ENCODE measurements at regions not wholly inside any gene's neighbourhood (a gene's known extent, or its start where the extent isn't known, plus 50 kb on each side); places are given as distances from the start of the nearest gene placed in this dataset.

DNA sequence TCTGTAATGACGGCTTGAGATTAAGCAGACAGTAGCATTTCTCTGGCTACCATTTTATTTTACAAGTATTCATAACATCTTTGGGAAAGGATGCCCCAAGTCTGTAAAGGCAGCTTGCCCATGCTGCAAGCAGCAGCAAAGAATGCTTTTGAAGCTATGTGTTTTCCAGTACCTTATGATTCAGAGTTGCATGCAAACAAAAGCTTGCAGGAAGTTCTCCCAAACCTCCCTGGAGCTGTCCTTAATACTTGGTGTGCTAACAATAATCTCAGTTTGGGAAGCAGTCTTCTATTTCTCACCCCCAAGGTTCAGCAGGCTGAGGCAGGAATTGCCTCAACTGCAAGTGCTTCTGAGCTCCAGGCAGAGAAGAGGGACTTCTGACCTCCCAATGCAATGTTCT lies 60.8 kb downstream of the CCNA1 start:
- DNase-seq = no peak

- DNase-seq = no peak
Observed at GRCh38 chr13:36495431-36495830, 63.1 kb downstream of the CCNA1 start.

DNA sequence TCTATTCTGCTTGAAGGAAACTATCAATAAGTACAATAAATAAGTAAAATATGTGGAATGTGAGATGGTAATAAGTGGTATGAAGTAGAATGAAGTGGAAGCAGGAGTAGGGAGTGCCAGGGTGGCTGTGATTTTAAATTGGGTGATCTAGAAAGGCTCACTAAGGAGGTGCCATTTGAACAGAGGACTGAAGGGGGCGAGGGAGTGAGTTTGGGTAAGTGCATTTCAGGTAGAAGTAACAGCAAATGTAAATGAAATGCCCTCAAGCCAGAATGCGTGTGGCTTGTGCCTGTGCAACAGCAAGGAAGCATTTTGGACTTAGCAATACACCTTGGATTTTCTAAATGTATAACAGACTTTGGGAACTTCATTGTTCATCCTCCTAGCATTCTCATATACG lies 77.1 kb downstream of the CCNA1 start:
- DNase-seq = no peak

DNA sequence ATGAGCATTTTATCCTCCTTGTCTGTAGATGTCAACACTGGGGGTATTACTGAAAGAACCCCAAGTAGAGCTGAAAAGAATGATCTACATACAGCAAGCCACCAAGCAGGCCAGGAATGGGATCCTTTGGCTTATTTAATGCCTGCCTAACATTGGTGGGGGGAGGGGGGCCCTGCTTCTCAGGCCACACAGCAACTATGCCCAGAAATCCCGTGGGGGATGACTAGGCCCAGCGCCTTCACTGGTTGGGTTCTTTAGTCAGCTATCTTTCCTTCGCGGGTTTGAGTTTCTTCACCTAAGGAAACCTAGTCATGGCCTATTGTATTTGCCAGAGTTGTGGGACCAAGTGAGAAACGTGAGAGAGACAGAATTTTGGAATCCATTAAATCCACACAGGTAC lies 80.5 kb downstream of the CCNA1 start:
- DNase-seq = no peak

GRCh38 chr13:36513266-36513665 lies 81.0 kb downstream of the CCNA1 start:
- DNase-seq = no peak

GRCh38 chr13:36515466-36515865 lies 83.2 kb downstream of the CCNA1 start:
- DNase-seq = no peak

DNA sequence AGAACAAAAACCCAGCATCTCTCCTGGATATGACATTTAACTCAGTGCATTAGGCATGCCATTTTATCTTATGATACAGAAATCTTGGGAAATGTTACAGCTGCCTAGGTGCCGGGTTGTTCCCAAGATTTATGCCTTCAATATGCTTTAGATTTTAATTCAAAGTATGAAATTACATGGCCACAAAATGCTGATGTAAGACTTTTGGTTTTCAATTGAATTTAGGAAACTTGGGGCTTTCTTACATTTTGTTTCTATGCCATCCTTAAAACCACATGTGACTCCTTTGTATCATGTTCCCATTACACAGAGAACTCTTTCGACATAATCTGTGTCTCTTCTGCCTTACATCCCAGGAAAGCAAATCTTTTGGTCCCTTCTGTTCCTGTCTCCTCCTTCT lies 83.9 kb downstream of the CCNA1 start:
- peak; percentile 3 for DNase-seq

DNA sequence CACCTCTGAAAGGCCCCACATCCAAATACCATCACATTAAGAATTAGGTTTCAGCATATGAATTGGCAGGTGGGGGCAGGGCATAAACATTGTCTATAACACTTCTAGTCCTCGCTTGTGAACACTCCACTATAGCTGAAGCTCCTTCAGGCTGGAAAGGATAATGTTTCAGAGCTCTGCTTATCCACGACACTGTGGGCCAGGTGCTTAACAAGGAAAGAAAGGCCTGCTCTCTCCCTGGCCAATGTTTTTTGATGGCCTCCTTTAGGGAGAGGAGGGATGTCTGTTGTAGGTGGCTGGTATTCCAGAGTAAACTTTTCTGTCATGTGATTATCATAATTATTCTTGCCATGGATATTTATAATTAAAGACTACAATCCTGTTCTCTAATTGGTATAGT lies 86.4 kb downstream of the CCNA1 start:
- DNase-seq = no peak

DNA sequence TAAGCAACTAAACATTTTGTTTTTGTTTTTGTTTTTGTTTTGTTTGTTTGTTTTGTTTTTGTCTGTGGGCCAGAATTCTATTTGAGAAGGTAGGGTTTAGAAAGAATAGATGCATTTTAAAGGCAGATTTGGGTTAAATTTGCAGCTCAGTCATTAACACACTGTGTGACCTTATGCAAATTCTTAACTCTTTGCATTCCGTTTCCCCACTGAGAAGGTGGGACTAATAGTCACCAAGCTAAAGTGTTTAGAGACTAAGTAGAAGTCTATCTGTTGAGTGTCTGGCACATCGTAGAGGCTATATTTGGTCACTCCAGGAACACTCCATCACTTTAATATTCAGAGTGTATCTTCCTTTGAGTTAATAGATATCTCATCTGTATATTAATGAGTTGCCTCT lies 87.1 kb downstream of the CCNA1 start:
- no peak for DNase-seq

GRCh38 chr13:36520111-36520510 lies 87.8 kb downstream of the CCNA1 start:
- no peak for DNase-seq

DNA sequence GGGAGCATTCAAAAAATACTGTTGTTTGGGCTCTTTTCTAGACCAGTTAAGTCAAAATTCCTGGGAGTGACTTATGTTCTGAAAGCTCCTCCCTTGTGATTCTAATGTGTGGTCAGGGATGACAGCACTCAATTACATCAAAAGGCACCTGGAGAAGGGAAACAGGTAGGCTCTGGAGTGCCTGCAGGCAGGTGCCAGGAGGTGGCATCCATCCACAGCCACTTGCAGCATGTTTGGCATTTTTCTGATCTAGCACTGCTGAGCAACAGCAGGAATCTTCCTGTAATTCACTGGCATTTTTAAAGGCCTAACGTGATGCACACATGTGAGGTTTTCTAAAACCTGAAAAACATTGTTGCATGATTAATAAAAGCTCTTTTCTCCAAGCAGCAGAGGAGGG lies 94.6 kb downstream of the CCNA1 start:
- DNase-seq = no peak

DNA sequence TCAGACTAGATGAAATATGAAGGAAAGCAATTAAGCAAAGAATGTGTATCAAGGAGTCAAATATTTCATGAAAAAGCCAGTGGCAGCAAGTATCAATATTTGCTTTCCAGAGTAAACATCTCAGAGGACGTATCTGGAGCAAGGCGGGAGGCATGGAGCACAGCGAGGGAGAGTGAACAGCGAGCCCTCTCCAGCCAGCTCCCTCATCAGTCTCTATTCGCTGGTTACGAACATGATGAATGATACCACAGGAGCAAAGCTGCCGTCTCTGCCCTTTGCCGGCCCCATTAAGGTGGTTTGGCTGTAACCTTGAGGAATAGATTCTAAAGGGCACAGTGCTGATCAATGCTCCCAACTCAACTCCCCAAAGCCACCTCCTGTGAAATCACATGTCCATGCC lies 95.8 kb downstream of the CCNA1 start:
- DNase-seq = no peak

- DNase-seq = no peak
Observed at GRCh38 chr13:36530050-36530789, 97.9 kb downstream of the CCNA1 start.

DNA sequence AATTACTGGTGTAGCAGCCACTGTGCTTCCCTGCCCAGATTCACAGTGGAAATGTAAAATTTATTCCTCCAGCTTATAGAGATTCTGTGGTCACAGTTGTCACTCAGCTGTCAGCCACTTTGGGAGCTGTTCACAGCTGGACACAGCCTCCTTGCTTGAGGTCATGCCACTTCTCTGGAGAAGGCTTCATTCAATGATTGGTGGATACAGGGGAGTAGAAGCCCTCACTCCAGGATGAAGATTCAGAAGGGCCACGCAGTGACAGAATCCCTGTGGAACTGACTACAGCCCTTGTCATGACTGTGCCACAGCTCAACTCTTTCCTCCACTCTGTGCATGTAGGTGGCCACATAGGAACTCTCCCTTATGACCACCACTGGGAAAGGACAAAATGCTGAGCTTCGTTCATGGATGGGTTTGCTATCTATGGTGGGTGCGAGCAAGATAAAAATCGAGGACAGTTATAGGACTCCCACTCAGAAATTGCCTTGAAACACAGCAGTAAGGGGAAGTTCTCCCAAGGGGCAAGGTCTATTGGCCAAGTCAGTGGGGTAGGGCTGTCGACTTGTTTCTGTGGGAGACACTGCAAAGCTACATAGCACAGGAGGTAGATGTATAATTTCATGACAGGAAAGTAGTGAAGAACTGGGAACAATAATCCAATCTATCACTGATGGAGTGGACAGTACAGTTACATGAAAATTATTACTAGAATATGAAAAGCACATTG lies 98.7 kb downstream of the CCNA1 start:
- no peak for DNase-seq

GRCh38 chr13:36531746-36532486 lies 99.6 kb downstream of the CCNA1 start:
- DNase-seq = no peak

- no peak for DNase-seq
Observed at GRCh38 chr13:36533806-36534205, 101.5 kb downstream of the CCNA1 start.

- no peak for DNase-seq
Observed at GRCh38 chr13:36536546-36536945, 104.3 kb downstream of the CCNA1 start.

GRCh38 chr13:36543671-36544070 lies 111.4 kb downstream of the CCNA1 start:
- DNase-seq = no peak

- DNase-seq = no peak
Observed at GRCh38 chr13:36548129-36548528, 115.8 kb downstream of the CCNA1 start.

- no peak for DNase-seq
Observed at GRCh38 chr13:36549126-36549702, 116.9 kb downstream of the CCNA1 start.

DNA sequence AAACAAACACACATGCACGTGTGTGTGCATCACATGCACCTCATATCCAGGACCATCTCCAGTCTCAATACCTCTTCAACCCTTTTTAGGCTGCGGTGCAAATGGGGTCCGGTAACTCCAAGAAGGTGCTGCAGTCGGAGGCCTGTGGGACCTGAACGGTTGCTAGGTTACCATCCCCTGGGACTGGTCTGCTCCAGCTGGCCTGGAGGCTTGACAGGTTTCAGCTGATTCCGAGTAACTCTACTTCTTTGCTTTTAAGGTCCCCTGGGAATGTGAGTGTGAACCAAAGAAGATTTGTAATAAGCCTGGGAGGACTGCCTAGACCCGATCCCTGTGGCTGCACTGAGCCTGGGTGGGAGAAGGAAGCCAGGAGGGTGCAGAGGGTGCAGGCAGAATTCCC lies 117.5 kb downstream of the CCNA1 start:
- no peak for DNase-seq

- DNase-seq = no peak
Observed at GRCh38 chr13:36550177-36550576, 117.9 kb downstream of the CCNA1 start.

DNA sequence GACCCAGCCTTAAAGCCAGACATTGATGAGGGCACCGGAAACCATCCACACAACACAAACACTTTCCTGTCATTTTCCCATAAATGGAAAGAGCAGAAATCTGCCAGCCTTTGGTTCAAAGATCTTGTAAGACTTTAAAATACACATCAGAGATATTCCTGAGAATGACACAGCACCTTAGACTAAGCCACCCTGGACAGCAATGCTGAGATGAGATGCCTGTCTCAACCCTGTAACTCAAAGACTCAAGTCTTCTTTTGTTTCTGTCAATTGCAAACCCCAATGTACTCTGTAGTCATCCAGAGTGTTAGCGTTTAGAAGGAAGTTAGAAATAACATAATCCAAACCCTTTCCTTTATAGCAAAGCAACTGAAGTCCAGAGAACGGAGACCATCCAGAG lies 119.2 kb downstream of the CCNA1 start:
- DNase-seq = no peak

- no peak for DNase-seq
Observed at GRCh38 chr13:36552334-36552733, 120.0 kb downstream of the CCNA1 start.
